PC-3 (cell line): ENCODE measurements at regions not wholly inside any gene's neighbourhood (a gene's known extent, or its start where the extent isn't known, plus 50 kb on each side); places are given as distances from the start of the nearest gene placed in this dataset.

Source experiments
- ATAC-seq: fragments of 200-7000 bp; cut with Tn5 transposase; 2 replicates; pipeline ENCODE4 v1.9.1; 2020; ENCODE audit warnings: mild to moderate bottlenecking, moderate library complexity
- BruUV-seq: library from RNA; stranded (reverse); fragments of 400-500 nt; replicated peaks from 2 replicates; lab custom pipeline; 2021; lab: Mats Ljungman, UMichigan
- CTCF ChIA-PET: fragments of 300-600 bp; sonication (Branson Sonifier 250); formaldehyde crosslinking; loops from one replicate; lab custom pipeline; 2022; ENCODE audit warnings: antibody characterized with exemption; lab: Charles Lee
- POLR2A ChIA-PET: fragments of 300-600 bp; sonication (Branson Sonifier 250); formaldehyde crosslinking; loops from one replicate; lab custom pipeline; 2022; ENCODE audit warnings: antibody characterized with exemption; ENCODE audit not compliant: unreplicated experiment; lab: Charles Lee
- DNase-seq: peaks from one replicate; pipeline ENCODE4 v3.0.0-alpha.2; 2015
- H2AFZ ChIP-seq: fragments of 300-600 bp; sonication (generic); 2 replicates; pipeline ENCODE4 v1.6.0; 2016; ENCODE audit warnings: antibody characterized with exemption, low read length
- H3F3A ChIP-seq: fragments of 300-600 bp; sonication (generic); one replicate; pipeline ENCODE4 v1.6.0; 2017; ENCODE audit warnings: antibody characterized with exemption, low read length, control low read depth, mild to moderate bottlenecking; ENCODE audit not compliant: unreplicated experiment
- H3K27ac ChIP-seq: fragments of 300-600 bp; sonication (generic); 2 replicates; pipeline ENCODE4 v1.5.1; 2016; ENCODE audit warnings: mild to moderate bottlenecking, low read length
- H3K27me3 ChIP-seq: fragments of 300-600 bp; sonication (generic); 2 replicates; pipeline ENCODE4 v1.6.1; 2016; ENCODE audit warnings: low read length, mixed read lengths
- H3K36me3 ChIP-seq: fragments of 300-600 bp; sonication (generic); 2 replicates; pipeline ENCODE4 v1.6.1; 2016; ENCODE audit warnings: low read depth, mixed run types, low read length, mixed read lengths
- H3K4me1 ChIP-seq: fragments of 300-600 bp; sonication (generic); 2 replicates; pipeline ENCODE4 v1.5.1; 2016; ENCODE audit warnings: low read length; ENCODE audit not compliant: insufficient read depth
- H3K4me2 ChIP-seq: fragments of 300-600 bp; sonication (generic); 2 replicates; pipeline ENCODE4 v1.6.0; 2016; ENCODE audit warnings: low read length
- H3K4me3 ChIP-seq: fragments of 300-600 bp; sonication (generic); 2 replicates; pipeline ENCODE4 v1.5.1; 2016; ENCODE audit warnings: mild to moderate bottlenecking, low read length, mixed read lengths
- H3K79me2 ChIP-seq: fragments of 300-600 bp; sonication (generic); 2 replicates; pipeline ENCODE4 v1.6.1; 2017; ENCODE audit warnings: low read length, mixed read lengths
- H3K9ac ChIP-seq: fragments of 300-600 bp; sonication (generic); 2 replicates; pipeline ENCODE4 v1.6.0; 2016; ENCODE audit warnings: mild to moderate bottlenecking, low read length
- H3K9me2 ChIP-seq: fragments of 300-600 bp; sonication (generic); replicated peaks from 2 replicates; pipeline ENCODE4 v1.6.1; 2016; ENCODE audit warnings: mixed run types, low read length, mixed read lengths
- H3K9me3 ChIP-seq: fragments of 300-600 bp; sonication (generic); 2 replicates; pipeline ENCODE4 v1.6.1; 2016; ENCODE audit warnings: low read length, mixed read lengths
- H4K20me1 ChIP-seq: fragments of 300-600 bp; sonication (generic); 2 replicates; pipeline ENCODE4 v1.6.1; 2016; ENCODE audit warnings: low read length, mixed read lengths
- CTCF ChIP-seq: fragments of 300-600 bp; sonication (generic); conservative IDR thresholded peaks from 2 replicates; pipeline ENCODE4 v1.5.1; 2017; ENCODE audit warnings: antibody characterized with exemption, low read depth, mild to moderate bottlenecking, low read length
- EZH2 ChIP-seq: fragments of 300-600 bp; sonication (generic); IDR thresholded peaks from one replicate; pipeline ENCODE4 v1.6.1; 2017; ENCODE audit warnings: antibody characterized with exemption, mild to moderate bottlenecking, low read length; ENCODE audit not compliant: unreplicated experiment
- EZH2phosphoT487 ChIP-seq: fragments of 300-600 bp; sonication (generic); IDR thresholded peaks from 2 replicates; pipeline ENCODE4 v1.6.1; 2018; ENCODE audit warnings: mild to moderate bottlenecking, antibody characterized with exemption, low read length, borderline replicate concordance
- intact Hi-C: fragments of 100-400 bp; cut with micrococcal nuclease; formaldehyde crosslinking; loops from 2 replicates; pipeline ENCODE4 v1.9.0; 2023

DNA sequence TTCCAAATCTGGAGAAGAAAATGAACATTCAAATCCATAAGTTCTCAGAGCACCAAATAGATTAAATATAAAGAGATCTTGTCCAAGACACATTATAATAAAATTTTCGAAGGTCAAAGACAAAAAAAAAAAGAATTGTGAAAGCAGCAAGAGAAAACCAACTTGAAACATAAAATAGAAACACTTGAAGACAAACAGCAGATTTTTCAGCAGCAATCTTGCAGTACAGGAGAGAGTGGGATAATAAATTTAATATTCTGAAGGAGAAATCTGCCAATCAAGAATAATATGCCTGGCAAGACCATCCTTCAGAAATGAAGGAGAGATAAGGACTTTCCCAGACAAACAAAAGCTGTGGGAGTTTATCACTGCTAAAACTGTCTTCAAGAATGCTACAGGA is 150.5 kb upstream of the COL8A1 start:
- TF ChIP-seq CTCF (no peak), EZH2 (no peak), EZH2phosphoT487 (no peak)
- ATAC-seq (no peak), DNase-seq (no peak)
- no TSS peak for BruUV-seq
- CTCF ChIA-PET, result no interaction called here
- Histone ChIP-seq H3K36me3 (no peaks in the 10 kb centered on the region), H2AFZ (no peak overlapping the region), H3K4me3 (no peak overlapping the region), H3K4me1 (no peaks in the 10 kb centered on the region), H3K79me2 (no peaks in the 10 kb centered on the region), H3K9me3 (no peaks in the 10 kb centered on the region), H3F3A (no peaks in the 10 kb centered on the region), H4K20me1 (no peaks in the 10 kb centered on the region), H3K9me2 (no peaks in the 10 kb centered on the region), H3K9ac (no peak overlapping the region), H3K27me3 (no peaks in the 10 kb centered on the region), H3K4me2 (no peak overlapping the region), H3K27ac (no peak overlapping the region)
- POLR2A ChIA-PET, result no interaction called here
- intact Hi-C loops, result no loop called here

DNA sequence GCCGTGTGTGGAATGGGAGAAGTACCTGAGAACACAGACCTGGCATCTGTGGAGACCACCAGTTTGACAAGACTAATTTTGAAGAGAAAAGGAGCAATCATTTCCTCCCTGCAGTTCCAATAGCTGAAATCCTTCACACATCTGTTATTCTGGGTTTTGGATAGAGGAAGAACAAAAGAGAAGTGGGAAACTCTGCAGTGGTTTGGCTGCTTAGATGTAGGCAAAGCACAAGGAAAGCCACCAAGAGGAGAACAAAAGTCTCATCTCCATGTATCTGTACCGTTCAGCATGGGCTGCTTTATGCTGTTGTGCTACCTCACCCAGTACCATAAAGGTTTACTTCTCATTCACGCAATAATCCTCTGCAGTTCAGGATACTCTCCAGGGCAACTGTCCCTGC is 153.1 kb upstream of the COL8A1 start:
- H3K36me3 ChIP-seq, result no peaks in the 10 kb centered on the region
- no peak overlapping the region for H3K9ac ChIP-seq
- no peak overlapping the region for H3K4me3 ChIP-seq
- H4K20me1 ChIP-seq, result no peaks in the 10 kb centered on the region
- H3K9me2 ChIP-seq, result no peaks in the 10 kb centered on the region
- no peaks in the 10 kb centered on the region for H3F3A ChIP-seq
- BruUV-seq, result no TSS peak
- POLR2A ChIA-PET, result no interaction called here
- TF ChIP-seq EZH2phosphoT487 (no peak), CTCF (no peak), EZH2 (no peak)
- H3K4me2 ChIP-seq, result no peak overlapping the region
- no peaks in the 10 kb centered on the region for H3K27me3 ChIP-seq
- no peaks in the 10 kb centered on the region for H3K79me2 ChIP-seq
- ATAC-seq (no peak), DNase-seq (no peak)
- H2AFZ ChIP-seq, result no peak overlapping the region
- H3K4me1 ChIP-seq, result no peaks in the 10 kb centered on the region
- intact Hi-C loops, result no loop called here
- no peaks in the 10 kb centered on the region for H3K9me3 ChIP-seq
- CTCF ChIA-PET, result no interaction called here
- no peak overlapping the region for H3K27ac ChIP-seq

DNA sequence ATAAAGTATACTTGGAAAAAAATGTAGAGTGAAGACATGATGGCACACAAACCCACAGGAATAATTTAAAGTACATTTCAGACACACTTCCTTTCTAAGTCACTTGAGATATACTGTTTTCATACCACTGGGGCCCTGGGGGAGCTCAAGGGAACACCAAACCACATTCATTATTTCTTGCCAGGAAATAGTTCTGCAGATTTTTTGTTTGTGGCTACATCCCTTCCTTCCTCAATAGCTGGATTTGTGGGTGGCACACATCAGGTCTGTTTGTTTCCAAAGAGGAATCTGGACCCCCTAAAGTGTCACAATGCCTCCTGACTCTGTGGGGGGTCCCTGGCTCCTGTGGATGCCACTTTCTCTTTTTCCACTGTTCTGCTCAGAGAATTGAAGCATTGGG is 153.5 kb upstream of the COL8A1 start:
- TF ChIP-seq CTCF (no peak), EZH2 (no peak), EZH2phosphoT487 (no peak)
- ChIA-PET POLR2A (no interaction called here), CTCF (no interaction called here)
- Histone ChIP-seq H3K4me3 (no peak overlapping the region), H3K9ac (no peak overlapping the region), H3F3A (no peaks in the 10 kb centered on the region), H3K36me3 (no peaks in the 10 kb centered on the region), H3K27me3 (no peaks in the 10 kb centered on the region), H4K20me1 (no peaks in the 10 kb centered on the region), H2AFZ (no peak overlapping the region), H3K9me2 (no peaks in the 10 kb centered on the region), H3K4me1 (no peaks in the 10 kb centered on the region), H3K4me2 (no peak overlapping the region), H3K27ac (no peak overlapping the region), H3K79me2 (no peaks in the 10 kb centered on the region), H3K9me3 (no peaks in the 10 kb centered on the region)
- intact Hi-C loops, result no loop called here
- BruUV-seq, result no TSS peak
- ATAC-seq (no peak), DNase-seq (no peak)
